ENCODE measurements at regions not wholly inside any gene's neighbourhood (a gene's known extent, or its start where the extent isn't known, plus 50 kb on each side); places are given as distances from the start of the nearest gene placed in this dataset.
"Not testable (repeated sequence)": the region's sequence is repeated elsewhere in the genome, so short reads cannot be mapped to it uniquely, and the experiment has no call there.

GRCh38 chr4:101458473-101458872 lies 111.1 kb upstream of the PPP3CA start:
- DNase-seq (ENCODE audit: low spot score), result no peak
- intact Hi-C loops (cut with DNase I), result no loop called here

- no peak for DNase-seq (ENCODE audit: low spot score)
- intact Hi-C loops (cut with DNase I), result no loop called here
Observed at GRCh38 chr4:101451086-101451485, 103.8 kb upstream of the PPP3CA start.

- intact Hi-C loops (cut with DNase I), result no loop called here
Observed at GRCh38 chr4:101441446-101441845, 94.1 kb upstream of the PPP3CA start.

GRCh38 chr4:101439926-101440325 lies 92.6 kb upstream of the PPP3CA start:
- no peak for DNase-seq (ENCODE audit: low spot score)
- intact Hi-C loops (cut with DNase I), result no loop called here

More at GRCh38 chr4:101441446-101441845, 94.1 kb upstream of the PPP3CA start:
- DNase-seq (ENCODE audit: low spot score), result no peak

GRCh38 chr4:101421386-101421785 lies 74.1 kb upstream of the PPP3CA start:
- no peak for DNase-seq (ENCODE audit: low spot score)
- intact Hi-C loops (cut with DNase I), result no loop called here

GRCh38 chr4:101420661-101421060 lies 73.3 kb upstream of the PPP3CA start:
- DNase-seq (ENCODE audit: low spot score), result no peak
- intact Hi-C loops (cut with DNase I), result no loop called here

GRCh38 chr4:101419336-101420135 lies 72.2 kb upstream of the PPP3CA start:
- DNase-seq (ENCODE audit: low spot score), result no peak
- intact Hi-C loops (cut with DNase I), result no loop called here

- no peak for DNase-seq (ENCODE audit: low spot score)
- intact Hi-C loops (cut with DNase I), result no loop called here
Observed at GRCh38 chr4:101418466-101418865, 71.1 kb upstream of the PPP3CA start.

- intact Hi-C loops (cut with DNase I), result no loop called here
Observed at GRCh38 chr4:101418055-101418454, 70.7 kb upstream of the PPP3CA start.

GRCh38 chr4:101417046-101417445 lies 69.7 kb upstream of the PPP3CA start:
- intact Hi-C loops (cut with DNase I), result no loop called here
- no peak for DNase-seq (ENCODE audit: low spot score)

More at GRCh38 chr4:101418055-101418454, 70.7 kb upstream of the PPP3CA start:
- DNase-seq (ENCODE audit: low spot score), result no peak

- intact Hi-C loops (cut with DNase I), result no loop called here
- no peak for DNase-seq (ENCODE audit: low spot score)
Observed at GRCh38 chr4:101415962-101416361, 68.6 kb upstream of the PPP3CA start.

- no peak for DNase-seq (ENCODE audit: low spot score)
Observed at GRCh38 chr4:101414496-101414895, 67.2 kb upstream of the PPP3CA start.

GRCh38 chr4:101411926-101412325 lies 64.6 kb upstream of the PPP3CA start:
- no peak for DNase-seq (ENCODE audit: low spot score)
- intact Hi-C loops (cut with DNase I), result no loop called here

More at GRCh38 chr4:101414496-101414895, 67.2 kb upstream of the PPP3CA start:
- intact Hi-C loops (cut with DNase I), result no loop called here

- DNase-seq (ENCODE audit: low spot score); intact Hi-C loops (cut with DNase I): not testable (repeated sequence)
Observed at GRCh38 chr4:101411281-101411910, 64.1 kb upstream of the PPP3CA start.

- no peak for DNase-seq (ENCODE audit: low spot score)
- intact Hi-C loops (cut with DNase I), result no loop called here
Observed at GRCh38 chr4:101400096-101400495, 52.8 kb upstream of the PPP3CA start.

- DNase-seq (ENCODE audit: low spot score), result no peak
- intact Hi-C loops (cut with DNase I), result no loop called here
Observed at GRCh38 chr4:101398807-101399206, 51.5 kb upstream of the PPP3CA start.
